ENCODE measurements at regions not wholly inside any gene's neighbourhood (a gene's known extent, or its start where the extent isn't known, plus 50 kb on each side); places are given as distances from the start of the nearest gene placed in this dataset.

GRCh38 chr3:11718637-11719405 is 75.1 kb upstream of the VGLL4 start (continued):
- TF ChIP-seq ZNF280D (tag by site-specific recombination; IDR thresholded peaks at IDR 0.05) (no peak), ZBTB20 (tag by site-specific recombination; IDR thresholded peaks at IDR 0.05) (peak; percentile 70), ZNF777 (tag by site-specific recombination; IDR thresholded peaks at IDR 0.05; ENCODE audit: borderline replicate concordance) (no peak), ZSCAN16 (tag by site-specific recombination; IDR thresholded peaks at IDR 0.05) (no peak), ZIC2 (tag by site-specific recombination; IDR thresholded peaks at IDR 0.05) (peak; percentile 66), MEIS1 (CRISPR knock-in tag; IDR thresholded peaks at IDR 0.05; ENCODE audit: borderline replicate concordance) (no peak), ZNF140 (tag by site-specific recombination; IDR thresholded peaks at IDR 0.05) (no peak), KLF8 (tag by site-specific recombination; IDR thresholded peaks at IDR 0.05) (peak; percentile 79; the same call in 1 of the 2 replicates), ZNF2 (tag by site-specific recombination; IDR thresholded peaks at IDR 0.05) (peak; percentile 78), ZNF223 (tag by site-specific recombination; IDR thresholded peaks at IDR 0.05) (no peak), ZBTB10 (tag by site-specific recombination; IDR thresholded peaks at IDR 0.05) (peak; percentile 24; the same call in 1 of the 2 replicates), ZNF747 (tag by site-specific recombination; IDR thresholded peaks at IDR 0.05) (no peak), ZNF785 (tag by site-specific recombination; IDR thresholded peaks at IDR 0.05) (no peak; the same call in 1 of the 2 replicates), BCL11B (tag by site-specific recombination; IDR thresholded peaks at IDR 0.05; ENCODE audit: low read depth) (no peak), ZNF121 (tag by site-specific recombination; IDR thresholded peaks at IDR 0.05) (no peak), MZF1 (tag by site-specific recombination; IDR thresholded peaks at IDR 0.05; ENCODE audit: borderline replicate concordance) (no peak), RBAK (tag by site-specific recombination; IDR thresholded peaks at IDR 0.05) (no peak), ZNF324 (tag by site-specific recombination; IDR thresholded peaks at IDR 0.05) (peak; percentile 56; the same call in 1 of the 2 replicates), ZNF449 (tag by site-specific recombination; IDR thresholded peaks at IDR 0.05) (no peak), OVOL3 (tag by site-specific recombination; IDR thresholded peaks at IDR 0.05) (no peak), ZNF571 (tag by site-specific recombination; IDR thresholded peaks at IDR 0.05) (no peak), ZNF624 (tag by site-specific recombination; IDR thresholded peaks at IDR 0.05) (peak; percentile 52; the same call in 1 of the 2 replicates)
